Endothelial cell of umbilical vein (primary cell): ENCODE measurements at regions not wholly inside any gene's neighbourhood (a gene's known extent, or its start where the extent isn't known, plus 50 kb on each side); places are given as distances from the start of the nearest gene placed in this dataset.

Experiments
- POLR2AphosphoS5 ChIP-seq: IDR thresholded peaks from 2 replicates; pipeline ENCODE4 v1.6.1; 2012; ENCODE audit warnings: low read depth, mild to moderate bottlenecking, control low read depth, low read length, moderate library complexity; ENCODE audit not compliant: insufficient read depth
- TF ChIP-seq, protein P1 (sequence below), 2 donors: IDR thresholded peaks; 1 replicate in 1 of 2; 2 replicates in 1 of 2; pipeline ENCODE4 v1.5.1; 2011; ENCODE audit warnings: low read length in 2 of 2, mild to moderate bottlenecking in 2 of 2, moderate library complexity in 2 of 2, control low read depth in 1 of 2, inconsistent platforms in 1 of 2, low read depth in 1 of 2; ENCODE audit not compliant: insufficient read depth in 1 of 2; ENCODE audit errors: extremely low read depth in 1 of 2

DNA sequence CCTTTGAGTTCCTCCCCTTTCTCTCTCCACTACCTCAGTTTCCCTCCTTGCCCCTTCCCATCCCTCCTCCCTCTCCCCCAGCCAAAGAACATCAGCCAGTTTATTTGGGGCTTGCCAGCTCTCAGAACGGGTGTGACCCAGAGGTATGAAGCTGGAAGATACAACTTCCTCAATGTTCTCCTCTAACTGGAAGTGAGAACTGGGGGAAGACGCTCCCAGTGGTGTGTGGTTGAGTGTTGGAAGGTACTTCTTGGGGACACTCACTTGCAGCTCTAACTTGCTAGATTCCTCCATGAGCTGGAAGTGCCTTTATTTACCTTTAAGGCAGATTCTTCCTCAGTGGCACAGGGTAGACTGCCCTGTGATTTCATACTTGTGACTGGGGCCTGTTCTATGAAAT is 110.5 kb upstream of the HABP2 start:
- TF ChIP-seq, protein P1, sequence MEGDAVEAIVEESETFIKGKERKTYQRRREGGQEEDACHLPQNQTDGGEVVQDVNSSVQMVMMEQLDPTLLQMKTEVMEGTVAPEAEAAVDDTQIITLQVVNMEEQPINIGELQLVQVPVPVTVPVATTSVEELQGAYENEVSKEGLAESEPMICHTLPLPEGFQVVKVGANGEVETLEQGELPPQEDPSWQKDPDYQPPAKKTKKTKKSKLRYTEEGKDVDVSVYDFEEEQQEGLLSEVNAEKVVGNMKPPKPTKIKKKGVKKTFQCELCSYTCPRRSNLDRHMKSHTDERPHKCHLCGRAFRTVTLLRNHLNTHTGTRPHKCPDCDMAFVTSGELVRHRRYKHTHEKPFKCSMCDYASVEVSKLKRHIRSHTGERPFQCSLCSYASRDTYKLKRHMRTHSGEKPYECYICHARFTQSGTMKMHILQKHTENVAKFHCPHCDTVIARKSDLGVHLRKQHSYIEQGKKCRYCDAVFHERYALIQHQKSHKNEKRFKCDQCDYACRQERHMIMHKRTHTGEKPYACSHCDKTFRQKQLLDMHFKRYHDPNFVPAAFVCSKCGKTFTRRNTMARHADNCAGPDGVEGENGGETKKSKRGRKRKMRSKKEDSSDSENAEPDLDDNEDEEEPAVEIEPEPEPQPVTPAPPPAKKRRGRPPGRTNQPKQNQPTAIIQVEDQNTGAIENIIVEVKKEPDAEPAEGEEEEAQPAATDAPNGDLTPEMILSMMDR (IDR thresholded peaks at IDR 0.05; ENCODE audit: extremely low read depth in 1 of 2, insufficient read depth in 1 of 2, low read depth in 1 of 2, low read length in 2 of 2) = no peak
- TF ChIP-seq POLR2AphosphoS5 = no peak
